ENCODE measurements at regions not wholly inside any gene's neighbourhood (a gene's known extent, or its start where the extent isn't known, plus 50 kb on each side); places are given as distances from the start of the nearest gene placed in this dataset.
"Not testable (repeated sequence)": the region's sequence is repeated elsewhere in the genome, so short reads cannot be mapped to it uniquely, and the experiment has no call there.

DNA sequence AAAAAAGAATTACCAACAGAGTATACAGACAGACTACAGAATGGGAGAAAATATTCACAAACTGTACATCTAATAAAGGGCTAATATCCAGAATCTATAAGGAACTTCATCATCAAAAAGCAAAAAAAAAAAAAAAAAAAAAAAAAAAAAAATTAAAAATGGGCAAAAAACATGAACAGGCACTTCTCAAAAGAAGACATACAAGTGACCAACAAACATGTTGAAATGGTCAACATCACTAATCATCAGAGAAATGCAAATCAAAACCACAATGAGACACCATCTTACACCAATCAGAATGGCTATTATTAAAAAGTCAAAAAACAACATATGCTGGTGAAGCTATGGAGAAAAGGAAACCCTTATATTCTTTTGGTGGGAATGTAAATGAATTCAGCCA, 952.8 kb downstream of the LRRIQ3 start:
- TF ChIP-seq, protein P1, sequence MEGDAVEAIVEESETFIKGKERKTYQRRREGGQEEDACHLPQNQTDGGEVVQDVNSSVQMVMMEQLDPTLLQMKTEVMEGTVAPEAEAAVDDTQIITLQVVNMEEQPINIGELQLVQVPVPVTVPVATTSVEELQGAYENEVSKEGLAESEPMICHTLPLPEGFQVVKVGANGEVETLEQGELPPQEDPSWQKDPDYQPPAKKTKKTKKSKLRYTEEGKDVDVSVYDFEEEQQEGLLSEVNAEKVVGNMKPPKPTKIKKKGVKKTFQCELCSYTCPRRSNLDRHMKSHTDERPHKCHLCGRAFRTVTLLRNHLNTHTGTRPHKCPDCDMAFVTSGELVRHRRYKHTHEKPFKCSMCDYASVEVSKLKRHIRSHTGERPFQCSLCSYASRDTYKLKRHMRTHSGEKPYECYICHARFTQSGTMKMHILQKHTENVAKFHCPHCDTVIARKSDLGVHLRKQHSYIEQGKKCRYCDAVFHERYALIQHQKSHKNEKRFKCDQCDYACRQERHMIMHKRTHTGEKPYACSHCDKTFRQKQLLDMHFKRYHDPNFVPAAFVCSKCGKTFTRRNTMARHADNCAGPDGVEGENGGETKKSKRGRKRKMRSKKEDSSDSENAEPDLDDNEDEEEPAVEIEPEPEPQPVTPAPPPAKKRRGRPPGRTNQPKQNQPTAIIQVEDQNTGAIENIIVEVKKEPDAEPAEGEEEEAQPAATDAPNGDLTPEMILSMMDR (IDR thresholded peaks at IDR 0.05) = not testable (repeated sequence)
- TF ChIP-seq EP300, POLR2AphosphoS5, POLR2A (IDR thresholded peaks at IDR 0.05): not testable (repeated sequence)
